ENCODE measurements at regions not wholly inside any gene's neighbourhood (a gene's known extent, or its start where the extent isn't known, plus 50 kb on each side); places are given as distances from the start of the nearest gene placed in this dataset.

DNA sequence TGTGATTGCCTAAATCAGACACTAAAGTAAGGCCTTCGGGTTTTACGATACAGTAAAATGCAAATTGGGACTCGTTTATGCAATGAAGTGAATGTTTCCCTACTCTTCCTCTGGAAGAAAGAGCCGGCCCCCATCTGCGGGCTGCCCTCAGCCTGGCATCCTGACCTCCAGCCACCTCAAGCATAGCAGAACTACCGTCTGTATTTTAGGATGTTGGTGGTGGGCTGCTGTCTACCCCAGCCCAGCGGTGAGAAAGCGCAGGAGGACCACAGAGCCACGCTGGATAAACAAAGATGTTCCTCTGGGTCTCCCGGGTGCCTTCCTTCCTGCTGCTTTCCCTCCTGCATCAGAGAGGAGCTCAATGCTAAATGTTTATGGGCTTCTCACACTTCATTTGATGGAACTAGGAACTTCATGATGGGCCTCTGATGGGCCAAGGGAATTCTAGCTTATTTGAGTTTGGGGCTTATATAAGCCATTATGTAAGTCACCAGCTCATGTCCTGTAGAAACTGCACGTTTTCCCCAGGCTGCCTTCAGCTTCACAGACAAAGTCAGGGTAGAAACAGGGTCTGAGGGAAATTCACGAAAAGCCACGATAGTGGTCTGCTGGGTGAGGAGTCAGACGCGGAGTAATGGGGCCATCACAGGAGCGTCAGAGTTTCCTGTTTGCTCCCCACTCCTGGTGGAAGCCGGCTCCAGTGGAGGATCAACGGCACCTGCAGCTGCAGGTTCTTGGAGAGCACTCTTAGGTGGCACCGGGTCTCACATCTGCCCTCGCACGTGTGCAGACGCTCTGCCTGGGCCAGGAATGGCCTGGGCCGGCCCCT, 287.4 kb downstream of the BRD1 start:
- DNase-seq (ENCODE audit: extremely low read depth, low read depth), result no peak
- TF ChIP-seq, protein P1, sequence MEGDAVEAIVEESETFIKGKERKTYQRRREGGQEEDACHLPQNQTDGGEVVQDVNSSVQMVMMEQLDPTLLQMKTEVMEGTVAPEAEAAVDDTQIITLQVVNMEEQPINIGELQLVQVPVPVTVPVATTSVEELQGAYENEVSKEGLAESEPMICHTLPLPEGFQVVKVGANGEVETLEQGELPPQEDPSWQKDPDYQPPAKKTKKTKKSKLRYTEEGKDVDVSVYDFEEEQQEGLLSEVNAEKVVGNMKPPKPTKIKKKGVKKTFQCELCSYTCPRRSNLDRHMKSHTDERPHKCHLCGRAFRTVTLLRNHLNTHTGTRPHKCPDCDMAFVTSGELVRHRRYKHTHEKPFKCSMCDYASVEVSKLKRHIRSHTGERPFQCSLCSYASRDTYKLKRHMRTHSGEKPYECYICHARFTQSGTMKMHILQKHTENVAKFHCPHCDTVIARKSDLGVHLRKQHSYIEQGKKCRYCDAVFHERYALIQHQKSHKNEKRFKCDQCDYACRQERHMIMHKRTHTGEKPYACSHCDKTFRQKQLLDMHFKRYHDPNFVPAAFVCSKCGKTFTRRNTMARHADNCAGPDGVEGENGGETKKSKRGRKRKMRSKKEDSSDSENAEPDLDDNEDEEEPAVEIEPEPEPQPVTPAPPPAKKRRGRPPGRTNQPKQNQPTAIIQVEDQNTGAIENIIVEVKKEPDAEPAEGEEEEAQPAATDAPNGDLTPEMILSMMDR (IDR thresholded peaks at IDR 0.05; ENCODE audit: low read depth, low read length, missing control alignments), result no peak
- H3K4me3 ChIP-seq (replicated peaks; ENCODE audit: low read depth, low read length), result no peak overlapping the region

DNA sequence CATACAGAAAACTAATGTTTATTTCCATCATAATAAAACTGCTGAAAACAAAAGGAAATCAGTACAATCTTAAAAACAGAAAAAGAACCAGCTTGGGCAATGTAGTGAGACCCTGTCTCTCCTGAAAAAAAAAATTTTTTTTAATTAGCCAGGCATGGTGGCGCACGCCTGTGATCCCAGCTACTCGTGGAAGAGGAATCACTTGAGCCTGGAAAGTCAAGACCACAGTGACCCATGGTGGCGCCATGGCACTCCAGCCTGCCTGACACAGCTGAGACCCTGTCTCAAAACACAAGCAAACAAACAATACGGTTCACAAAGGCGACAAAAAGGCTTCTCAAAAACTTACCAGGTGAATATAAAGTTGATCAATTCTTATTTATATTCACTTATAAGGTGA, 289.7 kb downstream of the BRD1 start:
- TF ChIP-seq, protein P1 (IDR thresholded peaks at IDR 0.05; ENCODE audit: low read depth, low read length, missing control alignments), result no peak
- H3K4me3 ChIP-seq (replicated peaks; ENCODE audit: low read depth, low read length), result no peak overlapping the region
- no peak for DNase-seq (ENCODE audit: extremely low read depth, low read depth)

DNA sequence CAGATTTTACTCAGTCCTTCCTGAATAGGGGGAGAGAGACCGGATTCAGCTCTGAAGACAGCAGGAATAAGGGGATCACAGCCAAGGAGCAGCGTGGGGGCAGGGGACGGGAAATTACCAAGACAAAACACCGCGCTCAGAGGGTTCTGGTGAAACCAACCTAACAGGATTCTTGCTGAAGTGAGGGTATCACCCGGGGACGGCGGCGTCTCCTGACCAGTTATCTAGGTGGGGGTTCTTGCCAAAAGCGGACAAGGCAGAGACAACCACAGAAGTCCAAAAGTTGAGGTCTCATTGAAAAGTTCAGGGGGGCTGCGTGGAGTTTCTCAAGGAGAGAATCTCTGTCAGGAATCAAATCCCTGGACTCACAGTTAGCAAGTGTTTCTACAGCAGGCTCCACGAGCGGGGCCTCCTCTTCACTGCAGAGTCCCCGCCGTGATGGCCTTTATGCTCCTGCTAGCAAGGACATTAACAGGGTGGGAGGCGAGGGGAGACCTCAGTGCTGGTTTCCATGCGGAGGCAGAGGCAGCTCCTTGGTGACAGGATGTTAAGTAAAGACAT, 291.0 kb downstream of the BRD1 start:
- H3K4me3 ChIP-seq (replicated peaks; ENCODE audit: low read depth, low read length), result no peak overlapping the region
- DNase-seq (ENCODE audit: extremely low read depth, low read depth), result no peak
- TF ChIP-seq, protein P1 (IDR thresholded peaks at IDR 0.05; ENCODE audit: low read depth, low read length, missing control alignments), result no peak

DNA sequence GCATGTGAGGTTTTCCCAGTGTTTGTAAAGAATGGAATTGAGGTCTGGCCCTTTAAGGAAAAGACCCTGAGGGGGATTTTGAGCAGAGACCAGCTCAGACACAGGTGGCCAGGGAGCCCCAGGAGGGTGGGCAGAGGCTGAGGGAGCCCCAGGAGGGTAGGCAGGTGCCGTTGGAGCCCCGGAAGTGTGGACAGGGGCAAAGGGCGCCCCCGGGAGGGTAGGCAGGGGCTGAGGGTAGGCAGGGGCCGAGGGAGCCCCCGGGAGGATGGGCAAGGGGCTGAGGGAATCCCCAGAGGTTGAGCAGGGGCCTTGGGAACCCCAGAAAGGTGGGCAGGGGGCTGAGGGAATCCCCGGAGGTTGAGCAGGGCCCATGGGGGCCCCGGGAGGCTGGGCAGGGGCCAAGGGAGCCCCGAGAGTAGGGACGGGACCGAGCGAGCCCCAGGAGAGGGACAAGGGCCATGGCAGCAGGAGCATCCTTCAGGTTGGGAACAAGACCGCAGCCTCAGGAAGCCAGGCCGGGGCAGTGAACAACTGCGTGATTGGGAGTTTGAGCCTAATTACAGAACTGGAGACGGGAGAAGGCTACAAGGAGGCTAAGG, 292.0 kb downstream of the BRD1 start:
- no peak overlapping the region for H3K4me3 ChIP-seq (replicated peaks; ENCODE audit: low read depth, low read length)
- DNase-seq (ENCODE audit: extremely low read depth, low read depth), result no peak
- TF ChIP-seq, protein P1 (IDR thresholded peaks at IDR 0.05; ENCODE audit: low read depth, low read length, missing control alignments), result no peak

DNA sequence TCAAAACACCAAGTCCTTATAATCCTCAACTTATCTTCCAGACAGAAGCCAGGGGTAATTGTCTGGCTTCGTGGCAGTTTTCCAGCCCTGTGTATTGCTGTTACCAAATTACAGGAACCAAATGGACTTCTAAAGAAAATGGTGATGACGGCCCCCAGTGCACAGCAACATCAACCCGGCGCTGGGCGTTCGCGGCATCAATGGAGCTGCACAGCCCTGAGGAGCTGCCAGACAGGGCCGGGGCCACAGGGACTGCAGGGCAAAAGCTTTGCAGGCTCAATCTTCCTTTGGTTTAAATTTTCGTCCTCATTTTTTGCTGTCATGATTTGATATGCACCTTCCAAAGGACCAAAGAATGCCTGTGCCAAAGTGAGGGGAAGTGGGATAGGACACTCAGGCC, 292.5 kb downstream of the BRD1 start:
- TF ChIP-seq, protein P1 (IDR thresholded peaks at IDR 0.05; ENCODE audit: low read depth, low read length, missing control alignments), result no peak
- H3K4me3 ChIP-seq (replicated peaks; ENCODE audit: low read depth, low read length), result no peak overlapping the region
- no peak for DNase-seq (ENCODE audit: extremely low read depth, low read depth)

DNA sequence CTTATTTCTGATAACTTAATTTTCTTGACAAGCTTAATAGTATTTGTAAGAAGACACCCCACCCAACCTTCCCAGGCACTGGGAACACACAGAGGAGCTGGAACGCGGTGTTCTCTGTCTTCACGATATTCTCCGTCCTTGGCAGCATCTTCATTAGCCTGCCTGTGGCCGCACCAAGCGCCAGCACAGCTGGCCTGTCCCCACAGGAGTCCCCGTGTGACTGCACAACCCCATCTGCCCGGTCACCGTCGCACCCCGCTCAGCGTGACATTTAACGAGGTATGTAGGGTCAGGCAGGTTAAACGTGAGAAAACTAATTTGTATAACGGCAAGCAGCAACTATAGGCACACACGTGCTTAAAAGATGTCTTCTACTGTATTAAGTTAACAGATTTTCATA, 293.3 kb downstream of the BRD1 start:
- DNase-seq (ENCODE audit: extremely low read depth, low read depth), result no peak
- TF ChIP-seq, protein P1 (IDR thresholded peaks at IDR 0.05; ENCODE audit: low read depth, low read length, missing control alignments), result no peak
- H3K4me3 ChIP-seq (replicated peaks; ENCODE audit: low read depth, low read length), result no peak overlapping the region
